Uterus (tissue), 2 donors: ENCODE measurements at regions not wholly inside any gene's neighbourhood (a gene's known extent, or its start where the extent isn't known, plus 50 kb on each side); places are given as distances from the start of the nearest gene placed in this dataset.

Experiments used
- POLR2A ChIP-seq, 2 donors: fragments of 450-650 bp; IDR thresholded peaks; one replicate each; pipeline ENCODE4 v1.6.1; 2016; ENCODE audit warnings: antibody characterized with exemption in 2 of 2, mild to moderate bottlenecking in 1 of 2, moderate library complexity in 1 of 2
- TF ChIP-seq, protein P1 (sequence below), 4 experiments: fragments of 200-600 bp in 2 of 4; fragments of 450-650 bp in 2 of 4; sonication (generic) in 2 of 4; IDR thresholded peaks; one replicate each; pipeline ENCODE4 v1.5.1; 2016 to 2019; ENCODE audit warnings: antibody characterized with exemption in 4 of 4, mild to moderate bottlenecking in 2 of 4, moderate library complexity in 1 of 4

DNA sequence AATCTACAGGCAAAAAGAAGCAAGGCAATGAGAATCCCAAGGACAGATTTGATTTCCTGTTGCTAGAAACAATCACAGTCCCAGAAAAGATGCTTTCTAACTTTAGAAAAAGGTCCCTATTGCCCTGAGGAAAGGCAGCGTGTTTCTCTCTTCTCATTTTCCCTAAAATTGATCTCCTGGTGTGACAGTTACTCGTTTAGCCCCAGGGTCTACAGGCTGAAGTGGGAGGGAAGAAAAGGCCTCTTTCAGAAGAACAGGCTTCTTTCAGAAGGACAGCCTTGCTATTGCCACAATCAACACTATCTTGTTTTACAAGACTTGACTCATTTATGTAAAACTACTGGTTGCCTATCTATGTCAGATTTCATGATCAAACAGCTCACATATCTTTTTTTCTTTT lies 121.8 kb upstream of the OR4E1 start:
- TF ChIP-seq, protein P1, sequence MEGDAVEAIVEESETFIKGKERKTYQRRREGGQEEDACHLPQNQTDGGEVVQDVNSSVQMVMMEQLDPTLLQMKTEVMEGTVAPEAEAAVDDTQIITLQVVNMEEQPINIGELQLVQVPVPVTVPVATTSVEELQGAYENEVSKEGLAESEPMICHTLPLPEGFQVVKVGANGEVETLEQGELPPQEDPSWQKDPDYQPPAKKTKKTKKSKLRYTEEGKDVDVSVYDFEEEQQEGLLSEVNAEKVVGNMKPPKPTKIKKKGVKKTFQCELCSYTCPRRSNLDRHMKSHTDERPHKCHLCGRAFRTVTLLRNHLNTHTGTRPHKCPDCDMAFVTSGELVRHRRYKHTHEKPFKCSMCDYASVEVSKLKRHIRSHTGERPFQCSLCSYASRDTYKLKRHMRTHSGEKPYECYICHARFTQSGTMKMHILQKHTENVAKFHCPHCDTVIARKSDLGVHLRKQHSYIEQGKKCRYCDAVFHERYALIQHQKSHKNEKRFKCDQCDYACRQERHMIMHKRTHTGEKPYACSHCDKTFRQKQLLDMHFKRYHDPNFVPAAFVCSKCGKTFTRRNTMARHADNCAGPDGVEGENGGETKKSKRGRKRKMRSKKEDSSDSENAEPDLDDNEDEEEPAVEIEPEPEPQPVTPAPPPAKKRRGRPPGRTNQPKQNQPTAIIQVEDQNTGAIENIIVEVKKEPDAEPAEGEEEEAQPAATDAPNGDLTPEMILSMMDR (IDR thresholded peaks at IDR 0.05) = no peak
- TF ChIP-seq POLR2A (IDR thresholded peaks at IDR 0.05) = no peak
